SK-N-SH treated with all-trans-retinoic acid at 6 μM for 48 hours (cell line): ENCODE measurements at regions not wholly inside any gene's neighbourhood (a gene's known extent, or its start where the extent isn't known, plus 50 kb on each side); places are given as distances from the start of the nearest gene placed in this dataset.
"Not testable (repeated sequence)": the region's sequence is repeated elsewhere in the genome, so short reads cannot be mapped to it uniquely, and the experiment has no call there.

Experiments used
- ARNTL ChIP-seq: fragments of 450-650 bp; formaldehyde crosslinking; IDR thresholded peaks from 2 replicates; pipeline ENCODE4 v1.5.0; 2020; ENCODE audit warnings: low read depth, mild to moderate bottlenecking, moderate library complexity, borderline replicate concordance
- ESRRG ChIP-seq: fragments of 250-450 bp; sonication (Bioruptor Pico); IDR thresholded peaks from 2 replicates; pipeline ENCODE4 v1.6.1; 2021; ENCODE audit warnings: mild to moderate bottlenecking
- GLIS3 ChIP-seq: fragments of 250-450 bp; sonication (Bioruptor Pico); IDR thresholded peaks from 2 replicates; pipeline ENCODE4 v1.5.0; 2020; ENCODE audit warnings: mild to moderate bottlenecking, moderate library complexity
- ISL1 ChIP-seq: fragments of 250-450 bp; sonication (Bioruptor Pico); IDR thresholded peaks from 2 replicates; pipeline ENCODE4 v2.1.2; 2022; ENCODE audit warnings: mild to moderate bottlenecking, moderate library complexity
- OSR1 ChIP-seq: fragments of 250-450 bp; sonication (Bioruptor Pico); IDR thresholded peaks from 2 replicates; pipeline ENCODE4 v1.8.0; 2022; ENCODE audit warnings: moderate library complexity, mild to moderate bottlenecking, inconsistent platforms
- PATZ1 ChIP-seq: fragments of 250-450 bp; sonication (Bioruptor Pico); IDR thresholded peaks from 2 replicates; pipeline ENCODE4 v1.8.0; 2020; ENCODE audit warnings: mild to moderate bottlenecking, moderate library complexity, borderline replicate concordance
- RARB ChIP-seq: fragments of 250-450 bp; sonication (Bioruptor Pico); IDR thresholded peaks from 2 replicates; pipeline ENCODE4 v1.8.0; 2021; ENCODE audit warnings: mild to moderate bottlenecking, moderate library complexity
- SNAI2 ChIP-seq: fragments of 250-450 bp; sonication (Bioruptor Pico); IDR thresholded peaks from 2 replicates; pipeline ENCODE4 v1.5.0; 2020; ENCODE audit warnings: mild to moderate bottlenecking, moderate library complexity
- TOX ChIP-seq: fragments of 250-450 bp; sonication (Bioruptor Pico); IDR thresholded peaks from 2 replicates; pipeline ENCODE4 v1.8.0; 2021; ENCODE audit warnings: mild to moderate bottlenecking, moderate library complexity, borderline replicate concordance
- ZC3H10 ChIP-seq: fragments of 250-450 bp; sonication (Bioruptor Pico); IDR thresholded peaks from 2 replicates; pipeline ENCODE4 v1.5.1; 2021; ENCODE audit warnings: mild to moderate bottlenecking, moderate library complexity
- ZFP3 ChIP-seq: fragments of 250-450 bp; sonication (Bioruptor Pico); IDR thresholded peaks from 2 replicates; pipeline ENCODE4 v1.5.0; 2020; ENCODE audit warnings: mild to moderate bottlenecking, moderate library complexity
- ZFP30 ChIP-seq: fragments of 450-650 bp; formaldehyde crosslinking; IDR thresholded peaks from 2 replicates; pipeline ENCODE4 v1.5.0; 2022; ENCODE audit warnings: mild to moderate bottlenecking, moderate library complexity
- ZNF70 ChIP-seq: fragments of 450-650 bp; formaldehyde crosslinking; IDR thresholded peaks from 2 replicates; pipeline ENCODE4 v1.5.0; 2020; ENCODE audit warnings: mild to moderate bottlenecking, moderate library complexity

GRCh38 chr9:62678336-62678735, 1488.5 kb downstream of the SPATA31A7 start:
- TF ChIP-seq PATZ1 (CRISPR knock-in tag); ZC3H10 (CRISPR knock-in tag); OSR1 (CRISPR knock-in tag); ARNTL (CRISPR knock-in tag); ZNF70; RARB (CRISPR knock-in tag); GLIS3 (CRISPR knock-in tag); ESRRG; TOX; SNAI2 (CRISPR knock-in tag); ZFP30; ZFP3 (CRISPR knock-in tag); ISL1 (CRISPR knock-in tag): not testable (repeated sequence)
